GM06990 (cell line): ENCODE measurements at regions not wholly inside any gene's neighbourhood (a gene's known extent, or its start where the extent isn't known, plus 50 kb on each side); places are given as distances from the start of the nearest gene placed in this dataset.

Experiments used
- DNase-seq: peaks from one replicate; pipeline ENCODE4 v3.0.0-alpha.2; 2011; ENCODE audit not compliant: insufficient read length; ENCODE audit errors: extremely low read depth
- H3K27me3 ChIP-seq: replicated peaks from 2 replicates; pipeline ENCODE4 v1.6.0; 2011; ENCODE audit warnings: low read length; ENCODE audit not compliant: control insufficient read depth, insufficient read depth
- H3K36me3 ChIP-seq: 2 replicates; pipeline ENCODE4 v1.5.1; 2011; ENCODE audit warnings: low read length; ENCODE audit not compliant: control insufficient read depth, insufficient read depth
- H3K4me3 ChIP-seq: replicated peaks from 2 replicates; pipeline ENCODE4 v1.5.1; 2011; ENCODE audit warnings: low read depth, mild to moderate bottlenecking, control low read depth, low read length
- TF ChIP-seq, protein P1 (sequence below): IDR thresholded peaks from 2 replicates; pipeline ENCODE4 v1.5.1; 2011; ENCODE audit warnings: low read length, control low read depth, mild to moderate bottlenecking, inconsistent platforms; ENCODE audit not compliant: insufficient read depth, poor library complexity, severe bottlenecking

DNA sequence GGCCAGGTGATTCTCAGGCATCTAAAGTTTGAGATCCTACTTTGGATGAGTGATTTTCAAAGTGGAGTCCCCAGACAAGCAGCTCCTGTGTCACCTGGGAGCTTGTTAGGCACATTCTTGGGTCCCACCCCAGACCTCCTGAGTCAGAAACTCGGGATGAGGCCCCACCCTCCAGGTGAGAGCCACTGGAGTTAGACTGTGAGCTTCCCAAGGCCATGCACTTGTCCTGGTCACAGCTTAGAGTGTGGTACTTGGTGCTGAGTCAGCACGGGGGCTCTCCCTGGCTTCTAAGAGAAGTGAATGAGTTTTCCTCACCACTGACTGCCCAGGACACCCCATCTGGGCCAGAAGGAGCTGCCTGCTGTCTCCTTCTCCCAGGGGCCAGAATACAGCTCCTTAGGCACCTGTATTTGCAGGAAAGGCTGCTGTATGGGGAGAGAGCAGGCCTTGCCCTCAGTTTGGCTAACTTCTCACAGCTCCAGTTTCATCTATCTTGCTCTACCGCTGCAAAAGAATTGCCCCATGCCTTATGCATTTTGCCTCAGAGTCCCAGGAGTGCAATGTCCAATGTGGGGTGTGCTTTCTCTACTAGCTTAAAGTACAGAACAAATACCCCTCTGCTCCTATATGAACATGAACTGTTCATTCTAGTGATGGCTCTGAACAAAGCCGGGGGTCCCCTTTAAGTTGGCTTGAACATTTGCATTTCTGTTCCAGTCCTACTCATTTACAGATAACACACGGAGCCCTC lies 98.1 kb downstream of the PSMG1 start:
- Histone ChIP-seq H3K4me3 (no peak overlapping the region), H3K36me3 (no peaks in the 10 kb centered on the region), H3K27me3 (no peaks in the 10 kb centered on the region; the same call in 1 of the 2 replicates)
- TF ChIP-seq, protein P1, sequence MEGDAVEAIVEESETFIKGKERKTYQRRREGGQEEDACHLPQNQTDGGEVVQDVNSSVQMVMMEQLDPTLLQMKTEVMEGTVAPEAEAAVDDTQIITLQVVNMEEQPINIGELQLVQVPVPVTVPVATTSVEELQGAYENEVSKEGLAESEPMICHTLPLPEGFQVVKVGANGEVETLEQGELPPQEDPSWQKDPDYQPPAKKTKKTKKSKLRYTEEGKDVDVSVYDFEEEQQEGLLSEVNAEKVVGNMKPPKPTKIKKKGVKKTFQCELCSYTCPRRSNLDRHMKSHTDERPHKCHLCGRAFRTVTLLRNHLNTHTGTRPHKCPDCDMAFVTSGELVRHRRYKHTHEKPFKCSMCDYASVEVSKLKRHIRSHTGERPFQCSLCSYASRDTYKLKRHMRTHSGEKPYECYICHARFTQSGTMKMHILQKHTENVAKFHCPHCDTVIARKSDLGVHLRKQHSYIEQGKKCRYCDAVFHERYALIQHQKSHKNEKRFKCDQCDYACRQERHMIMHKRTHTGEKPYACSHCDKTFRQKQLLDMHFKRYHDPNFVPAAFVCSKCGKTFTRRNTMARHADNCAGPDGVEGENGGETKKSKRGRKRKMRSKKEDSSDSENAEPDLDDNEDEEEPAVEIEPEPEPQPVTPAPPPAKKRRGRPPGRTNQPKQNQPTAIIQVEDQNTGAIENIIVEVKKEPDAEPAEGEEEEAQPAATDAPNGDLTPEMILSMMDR = no peak
- DNase-seq = no peak

- H3K4me3 ChIP-seq = no peak overlapping the region
- H3K36me3 ChIP-seq = no peaks in the 10 kb centered on the region
- TF ChIP-seq, protein P1 = no peak
- no peaks in the 10 kb centered on the region; the same call in 1 of the 2 replicates for H3K27me3 ChIP-seq
- no peak for DNase-seq
These were observed 99.2 kb downstream of the PSMG1 start for GRCh38 chr21:39084073-39084472.

DNA sequence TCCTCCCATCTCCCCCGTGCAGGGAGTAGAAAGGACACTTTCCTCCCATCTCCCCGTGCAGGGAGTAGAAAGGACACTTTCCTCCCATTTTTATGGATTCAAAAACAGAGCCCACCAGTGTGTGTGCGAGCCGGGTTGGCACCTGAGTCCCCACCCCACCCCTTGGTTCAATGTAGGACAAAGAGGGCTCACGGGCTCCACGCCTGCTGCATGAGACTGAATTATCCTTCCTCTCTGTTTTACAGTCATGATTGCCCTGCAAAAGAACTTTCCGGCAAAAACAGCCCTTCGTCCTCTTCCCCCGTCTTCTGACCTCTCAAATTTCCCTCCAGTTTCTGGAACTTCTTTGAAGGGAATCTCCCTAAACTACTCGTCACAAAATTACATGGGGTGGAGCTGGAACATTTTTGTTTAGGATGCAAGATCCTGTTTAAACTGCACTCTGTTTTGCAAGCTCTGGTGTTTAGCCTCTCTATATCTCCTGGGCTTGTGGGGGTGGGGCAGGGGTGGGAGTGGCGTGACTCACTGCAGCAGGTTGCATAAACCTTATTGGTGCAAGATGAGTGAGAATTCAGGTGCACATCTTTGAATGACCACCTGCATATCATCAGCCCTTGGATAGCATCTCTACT lies 99.8 kb downstream of the PSMG1 start:
- no peak for DNase-seq
- no peak overlapping the region for H3K4me3 ChIP-seq
- TF ChIP-seq, protein P1 = no peak
- no peaks in the 10 kb centered on the region for H3K36me3 ChIP-seq
- no peaks in the 10 kb centered on the region; the same call in 1 of the 2 replicates for H3K27me3 ChIP-seq

DNA sequence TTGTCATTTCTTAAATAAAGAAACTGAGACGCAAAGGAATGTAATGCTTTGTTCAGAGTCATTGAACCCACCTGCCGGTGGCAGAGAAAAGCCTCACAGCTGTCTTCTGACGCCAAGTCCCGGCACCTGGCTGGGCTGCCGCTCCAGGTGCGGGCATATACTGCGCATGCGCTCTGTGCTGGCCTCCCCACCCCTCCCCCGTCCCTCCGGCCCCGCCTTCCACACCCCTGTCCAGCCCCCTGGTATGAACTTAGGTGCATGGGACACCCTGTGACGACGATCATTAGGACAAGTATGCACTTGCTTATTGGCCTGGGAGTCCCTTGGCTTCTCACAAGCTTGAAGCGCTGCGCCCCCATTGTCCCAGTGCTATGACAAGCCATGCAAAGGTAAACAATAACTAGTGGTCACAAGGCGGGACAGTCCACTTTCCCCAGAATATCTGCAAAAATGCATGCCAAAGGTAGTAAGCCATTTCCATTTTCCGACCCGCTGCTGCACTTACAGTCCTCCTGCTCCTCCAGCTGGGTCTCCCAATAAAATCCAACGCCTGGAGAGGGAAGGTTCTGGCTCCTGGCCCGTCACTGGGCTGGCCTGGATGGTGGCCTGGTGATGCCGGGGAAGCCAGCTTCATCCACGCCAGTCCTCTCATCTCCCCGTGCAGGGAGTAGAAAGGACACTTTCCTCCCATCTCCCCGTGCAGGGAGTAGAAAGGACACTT lies 100.4 kb downstream of the PSMG1 start:
- TF ChIP-seq, protein P1 = no peak
- Histone ChIP-seq H3K4me3 (no peak overlapping the region), H3K27me3 (no peaks in the 10 kb centered on the region), H3K36me3 (no peaks in the 10 kb centered on the region)
- DNase-seq = no peak

GRCh38 chr21:39080366-39080765 lies 102.9 kb downstream of the PSMG1 start:
- no peak for DNase-seq
- TF ChIP-seq, protein P1 = no peak
- no peak overlapping the region for H3K4me3 ChIP-seq
- H3K27me3 ChIP-seq = no peaks in the 10 kb centered on the region
- no peaks in the 10 kb centered on the region for H3K36me3 ChIP-seq
